ENCODE measurements at regions not wholly inside any gene's neighbourhood (a gene's known extent, or its start where the extent isn't known, plus 50 kb on each side); places are given as distances from the start of the nearest gene placed in this dataset.

DNA sequence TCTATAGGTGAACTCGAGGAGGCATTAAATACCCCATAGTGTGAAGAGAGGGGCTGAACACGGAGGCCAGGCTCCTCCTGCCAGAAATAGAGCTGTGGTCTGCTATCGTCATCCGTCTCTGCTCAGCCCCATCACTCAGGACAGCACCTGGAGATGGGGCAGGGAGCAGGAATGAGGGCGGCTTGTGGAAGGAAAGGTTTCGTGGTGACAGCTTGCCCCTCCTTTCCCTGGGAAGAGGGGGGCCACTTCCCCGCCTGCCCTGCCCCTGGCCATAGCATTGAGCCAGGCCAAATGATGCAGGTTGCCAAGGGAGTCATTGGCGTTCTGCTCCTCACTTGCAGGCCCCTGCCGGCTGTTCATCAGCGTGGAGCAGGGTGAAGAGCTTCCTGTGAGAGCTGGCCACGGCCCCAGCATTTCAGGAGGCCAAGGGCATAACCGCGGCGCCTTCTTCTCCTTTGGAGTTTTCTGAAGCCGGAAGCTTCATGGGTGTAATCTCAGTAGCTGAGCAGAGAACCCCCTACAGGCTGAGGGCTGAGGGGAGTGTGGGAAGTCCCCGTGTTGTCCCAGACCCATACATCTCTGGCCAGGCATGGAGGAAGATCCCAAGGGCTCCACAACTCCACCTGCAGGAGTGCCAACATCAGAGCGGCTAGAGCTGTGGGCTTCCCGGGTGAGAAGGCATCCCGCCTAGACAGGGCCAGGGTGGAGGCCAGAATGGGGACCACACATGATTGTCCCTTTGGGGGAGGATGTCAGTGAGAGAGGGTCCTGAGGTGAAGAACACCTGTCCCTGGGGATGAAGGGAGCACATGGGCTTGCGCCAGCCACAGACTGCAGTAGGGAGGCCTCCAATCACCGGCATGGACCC lies 112.5 kb upstream of the GLI2 start:
- TF ChIP-seq CTCF (IDR thresholded peaks at IDR 0.05; ENCODE audit: low read depth, low read length, poor library complexity, severe bottlenecking): no peak
- no peak for TF ChIP-seq EZH2phosphoT487 (IDR thresholded peaks at IDR 0.05; ENCODE audit: borderline replicate concordance, low read length)
